ENCODE measurements at regions not wholly inside any gene's neighbourhood (a gene's known extent, or its start where the extent isn't known, plus 50 kb on each side); places are given as distances from the start of the nearest gene placed in this dataset.

GRCh38 chr5:106854922-106855321 lies 815.8 kb downstream of the EFNA5 start:
- Histone ChIP-seq H3K27ac (ENCODE audit: low read depth, low read length) (no peak overlapping the region), H3K4me3 (ENCODE audit: low read depth, low read length) (no peak overlapping the region), H3K27me3 (ENCODE audit: control insufficient read depth, insufficient read depth, low read length) (no peaks in the 10 kb centered on the region), H3K9me3 (ENCODE audit: control insufficient read depth, insufficient read depth, low read length) (no peaks in the 10 kb centered on the region)
- ChIA-PET CTCF (no interaction called here), POLR2A (no interaction called here)
- TF ChIP-seq CTCF (IDR thresholded peaks at IDR 0.05; ENCODE audit: low read depth, low read length) = no peak
- DNase-seq (ENCODE audit: low read depth, low spot score) = no peak

GRCh38 chr5:106854105-106854687 lies 816.5 kb downstream of the EFNA5 start:
- no peaks in the 10 kb centered on the region for H3K9me3 ChIP-seq (ENCODE audit: control insufficient read depth, insufficient read depth, low read length)
- no peaks in the 10 kb centered on the region for H3K27me3 ChIP-seq (ENCODE audit: control insufficient read depth, insufficient read depth, low read length)
- POLR2A ChIA-PET = no interaction called here
- no peak overlapping the region for H3K4me3 ChIP-seq (ENCODE audit: low read depth, low read length)
- CTCF ChIA-PET = no interaction called here
- TF ChIP-seq CTCF (IDR thresholded peaks at IDR 0.05; ENCODE audit: low read depth, low read length) = no peak
- no peak for DNase-seq (ENCODE audit: low read depth, low spot score)
- no peak overlapping the region for H3K27ac ChIP-seq (ENCODE audit: low read depth, low read length)

DNA sequence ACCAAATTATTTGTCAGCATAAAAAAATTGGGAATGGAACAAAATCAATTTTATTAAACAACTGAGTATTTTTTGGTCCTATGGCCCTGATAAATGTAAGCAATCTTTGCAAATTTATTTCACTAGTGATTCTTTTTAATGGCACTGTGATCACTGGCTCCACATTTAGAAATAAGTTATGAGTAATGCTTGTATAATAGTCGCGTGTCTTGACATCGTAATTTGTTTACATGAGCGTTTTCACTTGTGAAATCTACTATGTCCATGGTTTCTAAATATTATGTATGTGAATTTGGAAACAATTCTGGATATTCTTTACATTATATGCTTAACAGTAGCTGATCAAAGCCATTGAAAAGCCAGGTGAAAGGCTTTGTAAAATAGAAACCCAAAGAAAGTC lies 817.5 kb downstream of the EFNA5 start:
- Histone ChIP-seq H3K9me3 (ENCODE audit: control insufficient read depth, insufficient read depth, low read length) (no peaks in the 10 kb centered on the region), H3K4me3 (ENCODE audit: low read depth, low read length) (no peak overlapping the region), H3K27me3 (ENCODE audit: control insufficient read depth, insufficient read depth, low read length) (no peaks in the 10 kb centered on the region), H3K27ac (ENCODE audit: low read depth, low read length) (no peak overlapping the region)
- DNase-seq (ENCODE audit: low read depth, low spot score) = no peak
- no peak for TF ChIP-seq CTCF (IDR thresholded peaks at IDR 0.05; ENCODE audit: low read depth, low read length)
- ChIA-PET POLR2A (no interaction called here), CTCF (no interaction called here)

- no peak for DNase-seq (ENCODE audit: low read depth, low spot score)
- no peak overlapping the region for H3K27ac ChIP-seq (ENCODE audit: low read depth, low read length)
- TF ChIP-seq CTCF (IDR thresholded peaks at IDR 0.05; ENCODE audit: low read depth, low read length) = no peak
- CTCF ChIA-PET = no interaction called here
- H3K9me3 ChIP-seq (ENCODE audit: control insufficient read depth, insufficient read depth, low read length) = no peaks in the 10 kb centered on the region
- POLR2A ChIA-PET = no interaction called here
- H3K4me3 ChIP-seq (ENCODE audit: low read depth, low read length) = no peak overlapping the region
- no peaks in the 10 kb centered on the region for H3K27me3 ChIP-seq (ENCODE audit: control insufficient read depth, insufficient read depth, low read length)
Observed at GRCh38 chr5:106849266-106849665, 821.5 kb downstream of the EFNA5 start.

DNA sequence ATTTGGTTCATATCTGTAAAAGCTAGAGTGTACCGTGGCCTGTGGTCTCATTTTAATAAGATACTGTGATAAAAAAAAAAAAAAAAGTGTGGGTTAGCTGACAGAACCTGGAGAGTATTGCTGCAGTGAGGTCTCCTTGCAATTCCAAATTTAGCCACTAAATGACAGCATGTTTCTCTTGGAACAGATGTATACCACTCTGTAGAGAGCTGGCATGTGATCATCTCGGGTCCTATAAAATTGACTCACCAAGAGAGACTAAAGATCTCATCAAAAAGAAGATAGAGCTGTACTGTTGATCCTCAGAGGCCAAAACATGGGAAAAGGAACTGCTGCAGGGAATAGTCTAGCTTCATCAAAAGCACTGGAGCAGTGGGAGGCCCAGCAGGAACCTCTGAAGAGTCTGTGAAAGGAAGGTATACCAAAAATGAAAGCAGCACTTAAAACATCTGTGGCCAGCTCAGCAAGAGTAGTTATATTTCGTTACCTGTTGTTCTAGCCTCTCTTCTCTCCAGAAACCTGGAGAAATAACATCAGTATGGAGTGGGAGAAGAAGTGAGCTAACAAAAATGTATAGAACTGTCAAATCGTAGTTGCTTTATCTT lies 826.8 kb downstream of the EFNA5 start:
- no peak overlapping the region for H3K4me3 ChIP-seq (ENCODE audit: low read depth, low read length)
- H3K27me3 ChIP-seq (ENCODE audit: control insufficient read depth, insufficient read depth, low read length) = no peaks in the 10 kb centered on the region
- POLR2A ChIA-PET = no interaction called here
- H3K27ac ChIP-seq (ENCODE audit: low read depth, low read length) = no peak overlapping the region
- TF ChIP-seq CTCF (IDR thresholded peaks at IDR 0.05; ENCODE audit: low read depth, low read length) = peak; percentile 24; the same call in 1 of the 2 replicates
- CTCF ChIA-PET = interaction anchor here (0.7 to 2.4 kb wide), 2 partner anchors 14 to 29 kb away, joined by 3 to 5 read pairs; no protein-coding TSS in a partner anchor
- DNase-seq (ENCODE audit: low read depth, low spot score) = no peak
- H3K9me3 ChIP-seq (ENCODE audit: control insufficient read depth, insufficient read depth, low read length) = no peaks in the 10 kb centered on the region
